Heart left ventricle (tissue), 13 donors: ENCODE measurements at regions not wholly inside any gene's neighbourhood (a gene's known extent, or its start where the extent isn't known, plus 50 kb on each side); places are given as distances from the start of the nearest gene placed in this dataset.

Source experiments
- CTCF ChIP-seq, 12 donors: fragments of 200-600 bp; sonication (generic) in 4 of 12; IDR thresholded peaks; one replicate each; pipeline versions ENCODE4 v1.5.0 to v1.8.0; 2018 to 2022; ENCODE audit warnings: antibody characterized with exemption in 12 of 12, mild to moderate bottlenecking in 5 of 12
- POLR2A ChIP-seq, 2 donors: fragments of 450-650 bp; IDR thresholded peaks; one replicate each; pipeline ENCODE4 v1.6.1; 2017; ENCODE audit warnings: antibody characterized with exemption in 2 of 2, mild to moderate bottlenecking in 2 of 2, moderate library complexity in 2 of 2
- donor health status: ischemic (EF 13 %, LVEDD 7.1; RV severe dilation, severe dysfunction).
- donor health status: DM: no; HTN: yes; CAD: no.
- donor health status: DM: no; HTN: no; CAD: no.
- donor health status: ischemic (EF 25% LVEDD 6.9; RV normal size, moderate dysfunction).
- donor health status: ischemic (EF 25% LVEDD 5.7; RV mildly dilated, moderate dysfunction).
- donor health status: ischemic (EF 35%, LVEDD 5.7; RV mildly dilated, moderate dysfunction).
- donor health status: nonischemic (EF 11% LVEDD 7.7; RV severe dilation, severe dysfunction).
- donor health status: DM: yes; HTN: yes; CAD: no.
- donor health status: PGD.
- donor health status: ischemic (EF 29% LVEDD 5.4; RV normal size, mild dysfunction).
- donor health status: nonischemic (EF 23%, LVEDD 6.1; RV moderate dilation, normal function).

DNA sequence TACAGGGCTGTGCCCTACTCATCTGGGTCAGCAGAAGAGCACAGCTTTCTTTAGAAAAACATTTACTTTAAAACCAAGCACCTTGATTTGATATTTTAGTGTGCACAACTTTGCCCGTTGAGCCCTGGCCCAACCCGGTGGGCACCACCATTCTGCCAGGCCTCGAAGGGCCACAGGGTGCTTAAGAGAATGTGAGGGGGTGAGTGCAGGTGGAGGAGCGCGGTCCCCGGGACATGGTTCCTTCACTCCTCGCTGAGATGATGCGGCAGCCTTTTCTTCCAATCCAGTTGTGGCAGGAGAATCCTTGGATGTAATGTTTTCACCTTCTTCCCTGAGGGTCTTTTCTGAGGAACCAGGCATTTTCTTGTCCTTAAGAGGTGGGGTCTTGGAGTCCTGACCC, 119.0 kb downstream of the RPIA start:
- TF ChIP-seq CTCF (IDR thresholded peaks at IDR 0.05) (no peak), POLR2A (IDR thresholded peaks at IDR 0.05) (no peak)
